ENCODE measurements at regions not wholly inside any gene's neighbourhood (a gene's known extent, or its start where the extent isn't known, plus 50 kb on each side); places are given as distances from the start of the nearest gene placed in this dataset.

GRCh38 chr6:56368491-56368890 is 121.1 kb upstream of the COL21A1 start:
- TF ChIP-seq CTCF (IDR thresholded peaks at IDR 0.05) (no peak), POLR2A (IDR thresholded peaks at IDR 0.05) (no peak)
